Mesenchymal stem cell (in vitro differentiated cells and primary cell): ENCODE measurements at regions not wholly inside any gene's neighbourhood (a gene's known extent, or its start where the extent isn't known, plus 50 kb on each side); places are given as distances from the start of the nearest gene placed in this dataset.
A peak's percentile ranks its signal among the peaks of the same experiment; 100 is the strongest.

Experiments
- DNase-seq: peaks from one replicate; pipeline ENCODE4 v3.0.0-alpha.2; 2013
- H2AFZ ChIP-seq: one replicate; pipeline ENCODE4 v1.6.1; 2013; ENCODE audit warnings: low read depth, mild to moderate bottlenecking, control low read depth, inconsistent platforms, low read length, moderate library complexity
- H2AK5ac ChIP-seq: 2 replicates; pipeline ENCODE4 v1.6.1; 2013; ENCODE audit warnings: low read length, moderate library complexity, mild to moderate bottlenecking, inconsistent platforms; ENCODE audit not compliant: severe bottlenecking
- H2BK120ac ChIP-seq: one replicate; pipeline ENCODE4 v1.6.1; 2013; ENCODE audit warnings: low read depth, mild to moderate bottlenecking, inconsistent platforms, low read length, moderate library complexity
- H2BK12ac ChIP-seq, 2 experiments: one replicate each; pipeline ENCODE4 v1.6.1; 2013; ENCODE audit warnings: inconsistent platforms in 2 of 2, low read length in 2 of 2, mild to moderate bottlenecking in 2 of 2, moderate library complexity in 2 of 2, control low read depth in 1 of 2
- H2BK15ac ChIP-seq: one replicate; pipeline ENCODE4 v1.6.1; 2013; ENCODE audit warnings: mild to moderate bottlenecking, low read depth, inconsistent platforms; ENCODE audit not compliant: poor library complexity, severe bottlenecking
- H2BK5ac ChIP-seq: 2 replicates; pipeline ENCODE4 v1.6.1; 2013; ENCODE audit warnings: low read depth, mild to moderate bottlenecking, low read length, control low read depth, inconsistent platforms; ENCODE audit not compliant: poor library complexity, severe bottlenecking
- H3K14ac ChIP-seq, 2 experiments: one replicate each; pipeline ENCODE4 v1.6.1; 2013; ENCODE audit warnings: inconsistent platforms in 2 of 2, low read length in 2 of 2, control low read depth in 1 of 2, mild to moderate bottlenecking in 1 of 2, moderate library complexity in 1 of 2
- H3K18ac ChIP-seq, 2 experiments: one replicate each; pipeline ENCODE4 v1.6.1; 2013; ENCODE audit warnings: inconsistent platforms in 2 of 2, low read length in 2 of 2, control low read depth in 1 of 2, low read depth in 1 of 2, mild to moderate bottlenecking in 1 of 2
- H3K23ac ChIP-seq, 2 experiments: one replicate each; pipeline ENCODE4 v1.6.1; 2013; ENCODE audit warnings: inconsistent platforms in 2 of 2, low read length in 2 of 2, mild to moderate bottlenecking in 2 of 2, moderate library complexity in 2 of 2, control low read depth in 1 of 2
- H3K27ac ChIP-seq: 2 replicates; pipeline ENCODE4 v1.5.1; 2013; ENCODE audit warnings: mild to moderate bottlenecking, moderate library complexity, low read length, control low read depth, inconsistent platforms; ENCODE audit not compliant: poor library complexity, severe bottlenecking
- H3K27me3 ChIP-seq, 2 experiments: 2 replicates each; pipeline versions ENCODE4 v1.6.1 to v1.7.0; 2013; ENCODE audit warnings: low read length in 2 of 2, mild to moderate bottlenecking in 2 of 2, moderate library complexity in 2 of 2, control low read depth in 1 of 2, inconsistent platforms in 1 of 2; ENCODE audit not compliant: control insufficient read depth in 1 of 2, insufficient read depth in 1 of 2
- H3K36me3 ChIP-seq, 2 experiments: 2 replicates each; pipeline versions ENCODE4 v1.6.1 to v1.7.0; 2013; ENCODE audit warnings: low read length in 2 of 2, control low read depth in 1 of 2, inconsistent platforms in 1 of 2, low read depth in 1 of 2, mild to moderate bottlenecking in 1 of 2; ENCODE audit not compliant: insufficient read depth in 2 of 2, control insufficient read depth in 1 of 2
- H3K4ac ChIP-seq, 2 experiments: one replicate each; pipeline ENCODE4 v1.6.1; 2013; ENCODE audit warnings: inconsistent platforms in 2 of 2, low read length in 2 of 2, mild to moderate bottlenecking in 2 of 2, moderate library complexity in 2 of 2, control low read depth in 1 of 2, low read depth in 1 of 2
- H3K4me1 ChIP-seq: 2 replicates; pipeline ENCODE4 v1.6.1; 2013; ENCODE audit warnings: low read depth, low read length, control low read depth; ENCODE audit not compliant: control insufficient read depth, insufficient read depth
- H3K4me2 ChIP-seq: 2 replicates; pipeline ENCODE4 v1.6.1; 2013; ENCODE audit warnings: low read length, mild to moderate bottlenecking, inconsistent platforms; ENCODE audit not compliant: poor library complexity, severe bottlenecking
- H3K4me3 ChIP-seq, 2 experiments: 2 replicates each; pipeline versions ENCODE4 v1.5.1 to v1.7.0; 2013; ENCODE audit warnings: low read length in 2 of 2, mild to moderate bottlenecking in 2 of 2, control low read depth in 1 of 2, low read depth in 1 of 2; ENCODE audit not compliant: insufficient read depth in 1 of 2
- H3K79me1 ChIP-seq: replicated peaks from 2 replicates; pipeline ENCODE4 v1.6.1; 2013; ENCODE audit warnings: mild to moderate bottlenecking, control low read depth, low read length, inconsistent platforms; ENCODE audit not compliant: poor library complexity, severe bottlenecking
- H3K9ac ChIP-seq: 2 replicates; pipeline ENCODE4 v1.7.0; 2013; ENCODE audit warnings: mild to moderate bottlenecking, low read length, moderate library complexity
- H3K9me3 ChIP-seq: 2 replicates; pipeline ENCODE4 v1.7.0; 2013; ENCODE audit warnings: mild to moderate bottlenecking, low read length; ENCODE audit not compliant: control insufficient read depth
- H4K8ac ChIP-seq: one replicate; pipeline ENCODE4 v1.6.1; 2013; ENCODE audit warnings: inconsistent platforms, mild to moderate bottlenecking, low read length, moderate library complexity
- H4K91ac ChIP-seq: one replicate; pipeline ENCODE4 v1.6.1; 2013; ENCODE audit warnings: mild to moderate bottlenecking, low read length, inconsistent platforms
- WGBS: methylation state at CpG from one replicate; pipeline ENCODE4 v1.1.7; 2013; ENCODE audit warnings: mixed read lengths; 5-methylcytosine and 5-hydroxymethylcytosine counted together

GRCh38 chr2:167353605-167354280, 465.5 kb downstream of the XIRP2 start:
- Histone ChIP-seq H3K4ac (no peak overlapping the region), H4K8ac (no peak overlapping the region), H3K23ac (no peak overlapping the region), H3K9ac (no peak overlapping the region), H2AK5ac (no peak overlapping the region), H3K18ac (no peak overlapping the region), H2BK5ac (no peak overlapping the region), H3K36me3 (no peaks in the 10 kb centered on the region), H3K79me1 (no peaks in the 10 kb centered on the region), H3K9me3 (no peaks in the 10 kb centered on the region), H3K4me3 (no peak overlapping the region), H3K27ac (no peak overlapping the region), H3K14ac (no peak overlapping the region), H4K91ac (no peak overlapping the region), H3K27me3 (no peaks in the 10 kb centered on the region), H2BK12ac (no peak overlapping the region), H2BK120ac (no peak overlapping the region), H3K4me1 (no peaks in the 10 kb centered on the region), H2BK15ac (no peak overlapping the region), H2AFZ (no peak overlapping the region), H3K4me2 (no peak overlapping the region)
- WGBS, result 100% methylated on average over 1 of the region's 1 CpG
- no peak for DNase-seq

- DNase-seq, result no peak
- no peaks in the 10 kb centered on the region for H3K79me1 ChIP-seq
- H3K23ac ChIP-seq, result no peak overlapping the region
Measured at GRCh38 chr2:167345559-167345958, 457.3 kb downstream of the XIRP2 start.

DNA sequence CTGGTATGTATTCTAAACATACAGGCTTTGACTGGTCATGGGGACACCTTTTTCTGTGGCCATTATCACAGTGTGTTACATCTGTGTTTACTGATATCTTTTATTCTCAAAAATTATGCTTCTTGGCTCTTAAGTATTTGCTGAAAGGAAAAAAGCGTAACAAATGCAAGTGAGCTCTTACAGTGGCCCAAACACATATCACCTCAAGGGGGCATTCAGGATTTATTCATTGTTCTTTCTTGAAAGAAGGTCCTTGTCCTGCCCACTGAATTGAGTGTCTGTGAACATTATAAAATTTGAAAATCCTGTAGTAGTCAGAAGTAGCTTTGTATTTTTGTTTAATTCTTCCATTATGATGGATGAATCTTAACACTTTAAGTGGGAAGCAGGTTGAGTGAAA, 454.5 kb downstream of the XIRP2 start:
- no peak overlapping the region for H4K91ac ChIP-seq
- H3K4me1 ChIP-seq, result no peaks in the 10 kb centered on the region
- H3K4me3 ChIP-seq, result no peak overlapping the region
- no peak overlapping the region for H3K18ac ChIP-seq
- H3K27ac ChIP-seq, result no peak overlapping the region
- H3K36me3 ChIP-seq, result no peaks in the 10 kb centered on the region
- no peak overlapping the region for H2AFZ ChIP-seq
- H2BK120ac ChIP-seq, result no peak overlapping the region
- no peak overlapping the region for H2BK15ac ChIP-seq
- DNase-seq, result peak; percentile 7
- H3K4me2 ChIP-seq, result no peak overlapping the region
- H2BK12ac ChIP-seq, result no peak overlapping the region
- no peak overlapping the region for H3K9ac ChIP-seq
- no peak overlapping the region for H3K23ac ChIP-seq
- H3K9me3 ChIP-seq, result no peaks in the 10 kb centered on the region
- no peak overlapping the region for H3K14ac ChIP-seq
- H4K8ac ChIP-seq, result no peak overlapping the region
- H3K27me3 ChIP-seq, result no peaks in the 10 kb centered on the region
- no peak overlapping the region for H3K4ac ChIP-seq
- no peak overlapping the region for H2AK5ac ChIP-seq
- no peak overlapping the region for H2BK5ac ChIP-seq
- WGBS, result 100% methylated on average over 1 of the region's 1 CpG
- no peaks in the 10 kb centered on the region for H3K79me1 ChIP-seq

More at GRCh38 chr2:167345559-167345958, 457.3 kb downstream of the XIRP2 start:
- Histone ChIP-seq H2BK12ac (no peak overlapping the region), H3K4me1 (no peaks in the 10 kb centered on the region), H2BK15ac (no peak overlapping the region), H3K9ac (no peak overlapping the region), H3K27ac (no peak overlapping the region), H3K18ac (no peak overlapping the region), H2BK120ac (no peak overlapping the region), H2AK5ac (no peak overlapping the region), H4K91ac (no peak overlapping the region), H3K9me3 (no peaks in the 10 kb centered on the region), H3K4me3 (no peak overlapping the region), H3K4ac (no peak overlapping the region), H2BK5ac (no peak overlapping the region), H3K14ac (no peak overlapping the region), H3K4me2 (no peak overlapping the region), H2AFZ (no peak overlapping the region), H4K8ac (no peak overlapping the region), H3K27me3 (no peaks in the 10 kb centered on the region), H3K36me3 (no peaks in the 10 kb centered on the region)
- 100% methylated on average over 1 of the region's 2 CpGs for WGBS

DNA sequence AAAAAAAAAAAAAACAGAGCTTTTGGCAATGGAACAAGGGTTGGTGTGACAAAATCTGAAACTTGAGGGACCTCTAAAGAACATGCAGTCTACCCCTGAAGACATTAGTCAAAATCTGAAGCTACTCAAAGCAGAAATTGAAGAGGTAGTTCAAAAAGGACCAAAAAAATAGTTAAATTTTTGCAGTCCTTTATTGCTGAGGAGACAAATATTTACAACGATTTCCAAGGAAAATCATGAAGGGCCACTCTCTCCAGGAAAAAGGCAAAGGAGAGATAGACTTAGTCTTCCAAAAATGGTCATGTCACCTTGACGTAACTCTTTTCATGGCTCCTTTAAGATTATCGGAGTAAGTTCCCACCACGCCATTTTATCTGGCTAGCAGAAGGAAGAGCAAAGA, 452.0 kb downstream of the XIRP2 start:
- H3K4me2 ChIP-seq, result no peak overlapping the region
- no peak overlapping the region for H2AK5ac ChIP-seq
- H3K18ac ChIP-seq, result no peak overlapping the region
- no peak overlapping the region for H3K4ac ChIP-seq
- no peaks in the 10 kb centered on the region for H3K4me1 ChIP-seq
- H3K9ac ChIP-seq, result no peak overlapping the region
- no peak overlapping the region for H3K23ac ChIP-seq
- H3K14ac ChIP-seq, result no peak overlapping the region
- H3K27ac ChIP-seq, result no peak overlapping the region
- no peak for DNase-seq
- H2BK15ac ChIP-seq, result no peak overlapping the region
- H3K4me3 ChIP-seq, result no peak overlapping the region
- no peaks in the 10 kb centered on the region for H3K27me3 ChIP-seq
- H2BK12ac ChIP-seq, result no peak overlapping the region
- no peaks in the 10 kb centered on the region for H3K79me1 ChIP-seq
- no peaks in the 10 kb centered on the region for H3K9me3 ChIP-seq
- 100% methylated on average over 4 of the region's 4 CpGs for WGBS
- H2BK5ac ChIP-seq, result no peak overlapping the region
- no peak overlapping the region for H2AFZ ChIP-seq
- H4K91ac ChIP-seq, result no peak overlapping the region
- no peak overlapping the region for H4K8ac ChIP-seq
- no peak overlapping the region for H2BK120ac ChIP-seq
- no peaks in the 10 kb centered on the region for H3K36me3 ChIP-seq
